Activated B cell treated with CpG ODN at 0.5 μM for 24 hours (primary cell): ENCODE measurements at regions not wholly inside any gene's neighbourhood (a gene's known extent, or its start where the extent isn't known, plus 50 kb on each side); places are given as distances from the start of the nearest gene placed in this dataset.

Experiments
- ATAC-seq: fragments of 200-7000 bp; cut with Tn5 transposase; one replicate; pipeline ENCODE4 v1.10.0; 2021; ENCODE audit warnings: low read depth, mild to moderate bottlenecking, moderate library complexity
- CTCF ChIA-PET: fragments of 350-600 bp; sonication (Branson Sonifier 250); formaldehyde crosslinking; loops from one replicate; lab custom pipeline; 2021; ENCODE audit warnings: antibody characterized with exemption; lab: Charles Lee
- POLR2A ChIA-PET: fragments of 350-600 bp; sonication (Branson Sonifier 250); formaldehyde crosslinking; loops from one replicate; lab custom pipeline; 2021; ENCODE audit warnings: antibody characterized with exemption; lab: Charles Lee
- DNase-seq: peaks from one replicate; pipeline ENCODE4 v3.0.0; 2022
- H3K27ac Mint-ChIP-seq: one replicate; pipeline ENCODE4 v1.8.0; 2020; ENCODE audit warnings: mixed read lengths
- H3K27me3 Mint-ChIP-seq: one replicate; pipeline ENCODE4 v1.8.0; 2021; ENCODE audit warnings: mixed read lengths
- H3K36me3 Mint-ChIP-seq: one replicate; pipeline ENCODE4 v1.8.0; 2021; ENCODE audit warnings: low read depth, mixed read lengths
- H3K4me1 Mint-ChIP-seq: one replicate; pipeline ENCODE4 v1.8.0; 2021; ENCODE audit warnings: mixed read lengths
- H3K4me3 Mint-ChIP-seq: one replicate; pipeline ENCODE4 v1.8.0; 2020; ENCODE audit warnings: mild to moderate bottlenecking, mixed read lengths
- H3K9me3 Mint-ChIP-seq: one replicate; pipeline ENCODE4 v1.8.0; 2020; ENCODE audit warnings: mixed read lengths
- CTCF ChIP-seq: fragments of 200-600 bp; IDR thresholded peaks from one replicate; pipeline ENCODE4 v1.8.0; 2022; ENCODE audit warnings: antibody characterized with exemption, mild to moderate bottlenecking
- intact Hi-C: fragments of 100-400 bp; cut with micrococcal nuclease; formaldehyde crosslinking; loops from one replicate; pipeline ENCODE4 v1.15.1; 2024

DNA sequence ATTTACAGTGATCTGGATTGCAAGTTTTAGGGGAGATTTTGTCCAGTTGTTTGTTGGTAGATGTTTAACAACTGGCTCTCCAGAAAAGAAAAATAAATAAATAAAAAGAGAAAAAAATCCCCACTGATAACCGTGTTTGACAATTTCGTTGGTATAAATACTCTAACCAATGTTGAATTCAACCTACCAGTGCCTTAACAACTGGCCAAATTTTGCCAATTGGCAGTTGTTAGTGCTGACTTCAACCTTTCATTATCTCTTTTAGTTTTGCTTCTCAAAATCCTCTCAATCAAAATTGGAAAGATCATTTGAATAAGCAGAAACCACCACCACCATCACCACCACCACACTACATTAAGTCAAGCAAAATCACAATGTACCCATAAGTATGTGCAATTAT lies 490.3 kb downstream of the PIK3C3 start:
- Mint-ChIP-seq H3K27me3 (no peaks in the 10 kb centered on the region), H3K4me1 (no peaks in the 10 kb centered on the region), H3K4me3 (no peak overlapping the region), H3K9me3 (peaks cover 13% of the 10 kb centered on the region), H3K36me3 (no peaks in the 10 kb centered on the region), H3K27ac (no peak overlapping the region)
- ChIA-PET CTCF (no interaction called here), POLR2A (no interaction called here)
- no peak for DNase-seq
- intact Hi-C loops: no loop called here
- ATAC-seq: no peak
- TF ChIP-seq CTCF: no peak

GRCh38 chr18:42446195-42446594 lies 491.2 kb downstream of the PIK3C3 start:
- Mint-ChIP-seq H3K4me1 (no peaks in the 10 kb centered on the region), H3K9me3 (peaks cover 13% of the 10 kb centered on the region), H3K27me3 (no peaks in the 10 kb centered on the region), H3K36me3 (no peaks in the 10 kb centered on the region), H3K27ac (no peak overlapping the region), H3K4me3 (no peak overlapping the region)
- ATAC-seq (no peak), DNase-seq (no peak)
- CTCF ChIA-PET: no interaction called here
- POLR2A ChIA-PET: no interaction called here
- intact Hi-C loops: no loop called here
- no peak for TF ChIP-seq CTCF

DNA sequence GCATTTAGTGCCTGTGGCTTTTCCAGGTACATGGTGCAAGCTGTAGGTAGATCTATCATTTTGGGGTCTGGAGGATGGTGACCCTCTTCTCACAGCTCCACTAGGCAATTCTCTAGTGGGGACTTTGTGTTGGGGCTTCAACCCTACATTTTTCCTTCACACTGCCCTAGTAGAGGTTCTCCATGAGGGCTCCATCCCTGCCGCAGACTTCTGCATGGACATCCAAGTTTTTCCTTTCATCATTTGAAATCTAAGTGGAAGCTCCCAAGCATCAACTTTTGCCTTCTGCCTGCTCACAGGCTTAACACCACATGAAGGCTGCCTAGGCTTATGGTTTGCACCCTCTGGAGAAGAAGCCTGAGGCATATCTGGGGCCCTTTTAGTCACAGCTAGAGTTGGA lies 492.7 kb downstream of the PIK3C3 start:
- H3K9me3 Mint-ChIP-seq: peaks cover 12% of the 10 kb centered on the region
- ChIA-PET CTCF (no interaction called here), POLR2A (no interaction called here)
- H3K27me3 Mint-ChIP-seq: no peaks in the 10 kb centered on the region
- no peak overlapping the region for H3K4me3 Mint-ChIP-seq
- intact Hi-C loops: no loop called here
- ATAC-seq (no peak), DNase-seq (no peak)
- no peaks in the 10 kb centered on the region for H3K4me1 Mint-ChIP-seq
- TF ChIP-seq CTCF: no peak
- H3K36me3 Mint-ChIP-seq: no peaks in the 10 kb centered on the region
- H3K27ac Mint-ChIP-seq: no peak overlapping the region

GRCh38 chr18:42458226-42458625 lies 503.2 kb downstream of the PIK3C3 start:
- Mint-ChIP-seq H3K27ac (no peak overlapping the region), H3K4me3 (no peak overlapping the region)
- POLR2A ChIA-PET: no interaction called here

GRCh38 chr18:42459873-42460272 lies 504.8 kb downstream of the PIK3C3 start:
- no peaks in the 10 kb centered on the region for H3K36me3 Mint-ChIP-seq
- H3K9me3 Mint-ChIP-seq: no peaks in the 10 kb centered on the region
- no peak overlapping the region for H3K27ac Mint-ChIP-seq
- H3K27me3 Mint-ChIP-seq: no peaks in the 10 kb centered on the region
- ChIA-PET CTCF (no interaction called here), POLR2A (no interaction called here)
- DNase-seq (no peak), ATAC-seq (no peak)
- no peak overlapping the region for H3K4me3 Mint-ChIP-seq
- intact Hi-C loops: no loop called here
- no peak for TF ChIP-seq CTCF
- no peaks in the 10 kb centered on the region for H3K4me1 Mint-ChIP-seq

More at GRCh38 chr18:42458226-42458625, 503.2 kb downstream of the PIK3C3 start:
- no peak for ATAC-seq
- no peaks in the 10 kb centered on the region for H3K9me3 Mint-ChIP-seq
- CTCF ChIA-PET: no interaction called here
- intact Hi-C loops: no loop called here
- DNase-seq: no peak
- no peaks in the 10 kb centered on the region for H3K4me1 Mint-ChIP-seq
- H3K36me3 Mint-ChIP-seq: no peaks in the 10 kb centered on the region
- TF ChIP-seq CTCF: no peak
- H3K27me3 Mint-ChIP-seq: no peaks in the 10 kb centered on the region
